MCF 10A (cell line): ENCODE measurements at regions not wholly inside any gene's neighbourhood (a gene's known extent, or its start where the extent isn't known, plus 50 kb on each side); places are given as distances from the start of the nearest gene placed in this dataset.

ENCODE experiments used
- BruUV-seq: library from RNA; stranded (reverse); fragments of 400-500 nt; replicated peaks from 2 replicates; lab custom pipeline; 2021; lab: Mats Ljungman, UMichigan
- CTCF ChIA-PET: fragments of 300-600 bp; sonication (Branson Sonifier 250); formaldehyde crosslinking; extraction: SDS; loops from one replicate; lab custom pipeline; 2021; ENCODE audit warnings: antibody characterized with exemption, inconsistent platforms; lab: Yijun Ruan, JAX
- POLR2A ChIA-PET: fragments of 300-600, 350-650 bp; sonication (Branson Sonifier 250); formaldehyde crosslinking; extraction: SDS; loops from one replicate; lab custom pipeline; 2020; ENCODE audit warnings: antibody characterized with exemption, inconsistent platforms; lab: Yijun Ruan, JAX
- DNase-seq: peaks from one replicate; pipeline ENCODE4 v3.0.0-alpha.2; 2018; ENCODE audit not compliant: unreplicated experiment
- H3K27ac Mint-ChIP-seq: one replicate; pipeline ENCODE4 v1.8.0; 2022; ENCODE audit warnings: mild to moderate bottlenecking, low read depth, mixed read lengths; ENCODE audit not compliant: unreplicated experiment
- H3K27me3 Mint-ChIP-seq: one replicate; pipeline ENCODE4 v1.8.0; 2022; ENCODE audit warnings: mixed read lengths; ENCODE audit not compliant: insufficient read depth, unreplicated experiment
- H3K36me3 Mint-ChIP-seq: one replicate; pipeline ENCODE4 v1.8.0; 2022; ENCODE audit warnings: mild to moderate bottlenecking, moderate library complexity, mixed read lengths; ENCODE audit not compliant: insufficient read depth, unreplicated experiment
- H3K4me1 Mint-ChIP-seq: one replicate; pipeline ENCODE4 v1.8.0; 2022; ENCODE audit warnings: mixed read lengths; ENCODE audit not compliant: insufficient read depth, unreplicated experiment
- H3K4me3 Mint-ChIP-seq: one replicate; pipeline ENCODE4 v1.8.0; 2022; ENCODE audit warnings: mild to moderate bottlenecking, moderate library complexity, mixed read lengths; ENCODE audit not compliant: unreplicated experiment
- H3K9me3 Mint-ChIP-seq: one replicate; pipeline ENCODE4 v1.8.0; 2022; ENCODE audit warnings: mixed read lengths; ENCODE audit not compliant: unreplicated experiment
- CTCF ChIP-seq: fragments of 200-600 bp; IDR thresholded peaks from one replicate; pipeline ENCODE4 v1.8.0; 2022; ENCODE audit warnings: antibody characterized with exemption, mild to moderate bottlenecking; ENCODE audit not compliant: unreplicated experiment
- intact Hi-C: fragments of 100-400 bp; cut with micrococcal nuclease; formaldehyde crosslinking; loops from 2 replicates; pipeline ENCODE4 v1.14.1; 2022

GRCh38 chr1:198880818-198881597, 242.2 kb downstream of the PTPRC start:
- no peaks in the 10 kb centered on the region for H3K27me3 Mint-ChIP-seq
- BruUV-seq, result TSS peak; percentile 90
- H3K36me3 Mint-ChIP-seq, result peaks cover 33% of the 10 kb centered on the region
- peak overlapping the region; percentile 94 for H3K27ac Mint-ChIP-seq
- H3K9me3 Mint-ChIP-seq, result peaks cover 14% of the 10 kb centered on the region
- POLR2A ChIA-PET, result interaction anchor here (0.7 to 2.9 kb wide), 13 partner anchors 11 to 71 kb away, joined by 3 to 27 read pairs (median 4); no protein-coding TSS in a partner anchor
- peak; percentile 97 for DNase-seq
- H3K4me3 Mint-ChIP-seq, result peak overlapping the region; percentile 53
- intact Hi-C loops, result loop anchor here (1.0 kb wide), 1 partner anchor 54 kb away; no protein-coding TSS in a partner anchor
- CTCF ChIA-PET, result interaction anchor here (0.5 to 0.7 kb wide), 3 partner anchors 11 to 49 kb away, joined by 3 read pairs; no protein-coding TSS in a partner anchor
- H3K4me1 Mint-ChIP-seq, result peaks cover 47% of the 10 kb centered on the region
- no peak for TF ChIP-seq CTCF

- POLR2A ChIA-PET, result interaction anchor here (1.2 to 2.7 kb wide), 3 partner anchors 10 to 53 kb away, joined by 6 to 7 read pairs (median 7); no protein-coding TSS in a partner anchor
- H3K4me3 Mint-ChIP-seq, result no peak overlapping the region
- no TSS peak for BruUV-seq
- no peak overlapping the region for H3K27ac Mint-ChIP-seq
- peaks cover 21% of the 10 kb centered on the region for H3K36me3 Mint-ChIP-seq
- CTCF ChIA-PET, result interaction anchor here (1.7 kb wide), 1 partner anchor 230 kb away, joined by 5 read pairs; no protein-coding TSS in a partner anchor
- H3K4me1 Mint-ChIP-seq, result peaks cover 54% of the 10 kb centered on the region
- no peak for DNase-seq
- peaks cover 11% of the 10 kb centered on the region for H3K9me3 Mint-ChIP-seq
- no peak for TF ChIP-seq CTCF
- intact Hi-C loops, result no loop called here
- H3K27me3 Mint-ChIP-seq, result no peaks in the 10 kb centered on the region
Observed at GRCh38 chr1:198883184-198883583, 244.3 kb downstream of the PTPRC start.

GRCh38 chr1:198887866-198888265, 249.0 kb downstream of the PTPRC start:
- no peak for DNase-seq
- ChIA-PET CTCF (no interaction called here), POLR2A (interaction anchor here (0.6 to 26.6 kb wide), 8 partner anchors 7 to 1004 kb away, joined by 3 to 502 read pairs (median 4); no protein-coding TSS in a partner anchor)
- no TSS peak for BruUV-seq
- Mint-ChIP-seq H3K4me3 (no peak overlapping the region), H3K27me3 (no peaks in the 10 kb centered on the region), H3K9me3 (no peaks in the 10 kb centered on the region), H3K36me3 (no peaks in the 10 kb centered on the region), H3K27ac (no peak overlapping the region), H3K4me1 (peaks cover 47% of the 10 kb centered on the region)
- intact Hi-C loops, result loop anchor here (2.0 kb wide), 1 partner anchor 15 kb away; no protein-coding TSS in a partner anchor
- no peak for TF ChIP-seq CTCF

- TF ChIP-seq CTCF, result no peak
- POLR2A ChIA-PET, result interaction anchor here (0.7 to 26.6 kb wide), 9 partner anchors 7 to 1004 kb away, joined by 3 to 502 read pairs (median 4); no protein-coding TSS in a partner anchor
- no TSS peak for BruUV-seq
- Mint-ChIP-seq H3K4me3 (no peak overlapping the region), H3K27me3 (no peaks in the 10 kb centered on the region), H3K27ac (no peak overlapping the region), H3K36me3 (no peaks in the 10 kb centered on the region), H3K9me3 (no peaks in the 10 kb centered on the region), H3K4me1 (peaks cover 47% of the 10 kb centered on the region)
- intact Hi-C loops, result loop anchor here (2.0 kb wide), 1 partner anchor 14 kb away; no protein-coding TSS in a partner anchor
- no peak for DNase-seq
- CTCF ChIA-PET, result interaction anchor here (0.9 to 1.2 kb wide), 3 partner anchors 13 to 1622 kb away, joined by 3 to 4 read pairs (median 3); no protein-coding TSS in a partner anchor
Observed at GRCh38 chr1:198888379-198888943, 249.6 kb downstream of the PTPRC start.
